NT2/D1 (cell line): ENCODE measurements at regions not wholly inside any gene's neighbourhood (a gene's known extent, or its start where the extent isn't known, plus 50 kb on each side); places are given as distances from the start of the nearest gene placed in this dataset.

ENCODE experiments used
- SUZ12 ChIP-seq: IDR thresholded peaks from 2 replicates; pipeline ENCODE4 v1.6.1; 2011; ENCODE audit not compliant: insufficient read length, insufficient read depth; ENCODE audit errors: extremely low read depth
- YY1 ChIP-seq: IDR thresholded peaks from 2 replicates; pipeline ENCODE4 v1.6.1; 2011; ENCODE audit not compliant: insufficient read length, insufficient read depth
- ZNF274 ChIP-seq: IDR thresholded peaks from 2 replicates; pipeline ENCODE4 v1.6.1; 2011; ENCODE audit warnings: mild to moderate bottlenecking, low read depth, low read length

DNA sequence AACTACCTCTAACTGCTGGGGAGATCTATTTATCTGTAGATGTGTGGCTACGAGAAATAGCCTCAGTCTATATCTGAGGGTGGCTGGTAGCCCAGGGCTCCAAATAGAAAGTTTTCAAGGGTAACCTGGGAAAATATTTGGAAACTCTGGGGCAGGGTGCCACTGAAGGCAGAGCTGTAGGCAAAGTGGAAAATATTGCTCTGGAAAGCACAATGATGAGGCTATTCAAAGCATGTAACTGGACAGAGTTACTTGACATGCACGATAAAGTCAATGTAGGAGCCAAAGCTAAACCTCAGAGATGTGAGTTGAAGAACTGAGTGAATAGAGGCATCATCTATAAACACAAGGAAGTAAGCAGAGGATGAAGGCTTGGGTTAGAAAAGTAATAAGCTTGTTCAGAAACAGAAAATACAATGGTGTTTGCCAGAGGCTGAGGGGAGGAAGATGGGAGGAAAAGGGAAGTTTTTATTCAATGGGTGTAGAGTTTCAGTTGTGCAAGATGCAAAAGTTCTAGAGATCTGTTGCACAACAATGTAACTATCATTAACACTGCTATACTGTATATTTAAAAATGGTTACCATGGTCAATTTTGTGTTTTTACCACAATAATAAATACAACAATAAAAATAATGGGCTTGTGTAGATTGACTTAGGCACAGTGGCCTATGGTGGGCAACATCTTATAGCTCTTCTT, 171.6 kb downstream of the MBD2 start:
- TF ChIP-seq YY1 (no peak), ZNF274 (no peak), SUZ12 (no peak)
